ENCODE measurements at regions not wholly inside any gene's neighbourhood (a gene's known extent, or its start where the extent isn't known, plus 50 kb on each side); places are given as distances from the start of the nearest gene placed in this dataset.

DNA sequence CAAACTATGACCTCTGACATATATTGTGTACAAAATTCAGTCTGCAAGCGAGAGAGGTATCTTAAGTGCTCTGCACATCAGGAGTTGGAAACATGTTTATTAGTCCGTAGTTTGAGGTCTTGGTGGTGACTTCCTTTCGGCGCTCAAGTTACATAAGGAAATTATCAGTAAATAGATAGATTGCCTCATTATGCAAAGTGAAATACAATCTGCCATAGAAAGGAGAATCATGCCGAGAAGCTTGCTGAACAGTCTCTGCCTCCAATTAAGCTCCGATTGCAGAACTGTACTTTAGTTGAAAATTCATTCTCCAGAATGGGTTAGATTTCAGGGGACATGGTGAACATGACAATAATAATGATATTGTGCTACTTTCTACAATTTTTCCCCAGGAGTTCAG lies 271.8 kb downstream of the BRINP2 start:
- intact Hi-C loops (cut with DNase I): no loop called here
- Histone ChIP-seq H3K36me3 (replicated peaks in 1 of 2) (no peaks in the 10 kb centered on the region), H3K4me1 (replicated peaks in 1 of 2) (no peaks in the 10 kb centered on the region), H3K9me3 (replicated peaks in 1 of 3) (no peaks in the 10 kb centered on the region), H3K4me3 (no peak overlapping the region), H3K27me3 (no peaks in the 10 kb centered on the region), H3K27ac (no peak overlapping the region)
- no peak for DNase-seq
- 63 to 68% (median 66%) methylated on average over 6 of the region's 6 CpGs for WGBS, 4 donors
- TF ChIP-seq POLR2A (IDR thresholded peaks at IDR 0.05): no peak
- TF ChIP-seq, protein P1, sequence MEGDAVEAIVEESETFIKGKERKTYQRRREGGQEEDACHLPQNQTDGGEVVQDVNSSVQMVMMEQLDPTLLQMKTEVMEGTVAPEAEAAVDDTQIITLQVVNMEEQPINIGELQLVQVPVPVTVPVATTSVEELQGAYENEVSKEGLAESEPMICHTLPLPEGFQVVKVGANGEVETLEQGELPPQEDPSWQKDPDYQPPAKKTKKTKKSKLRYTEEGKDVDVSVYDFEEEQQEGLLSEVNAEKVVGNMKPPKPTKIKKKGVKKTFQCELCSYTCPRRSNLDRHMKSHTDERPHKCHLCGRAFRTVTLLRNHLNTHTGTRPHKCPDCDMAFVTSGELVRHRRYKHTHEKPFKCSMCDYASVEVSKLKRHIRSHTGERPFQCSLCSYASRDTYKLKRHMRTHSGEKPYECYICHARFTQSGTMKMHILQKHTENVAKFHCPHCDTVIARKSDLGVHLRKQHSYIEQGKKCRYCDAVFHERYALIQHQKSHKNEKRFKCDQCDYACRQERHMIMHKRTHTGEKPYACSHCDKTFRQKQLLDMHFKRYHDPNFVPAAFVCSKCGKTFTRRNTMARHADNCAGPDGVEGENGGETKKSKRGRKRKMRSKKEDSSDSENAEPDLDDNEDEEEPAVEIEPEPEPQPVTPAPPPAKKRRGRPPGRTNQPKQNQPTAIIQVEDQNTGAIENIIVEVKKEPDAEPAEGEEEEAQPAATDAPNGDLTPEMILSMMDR (IDR thresholded peaks at IDR 0.05): no peak

DNA sequence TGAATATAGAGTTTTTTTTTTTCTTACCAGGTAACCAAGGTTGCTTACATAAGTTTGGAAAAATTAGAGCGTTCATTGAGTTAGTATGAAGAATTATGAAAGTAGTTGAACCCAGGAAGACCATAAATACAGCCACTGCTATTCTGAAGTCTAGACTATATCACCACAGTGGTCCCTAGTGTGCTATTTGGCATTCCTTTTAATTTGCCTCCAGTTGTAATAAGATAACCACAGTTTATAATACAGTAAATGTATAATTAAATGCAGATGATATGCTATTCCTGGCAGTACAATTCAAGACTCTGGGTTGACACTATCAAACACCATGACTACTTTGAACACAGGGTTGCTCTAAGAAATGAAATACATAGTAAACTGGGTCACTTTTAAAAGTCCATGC lies 270.5 kb downstream of the BRINP2 start:
- H3K4me1 ChIP-seq (replicated peaks in 1 of 2): no peaks in the 10 kb centered on the region
- 68 to 74% (median 72%) methylated on average over 1 of the region's 1 CpG for WGBS, 4 donors
- no peak for TF ChIP-seq POLR2A (IDR thresholded peaks at IDR 0.05)
- TF ChIP-seq, protein P1 (IDR thresholded peaks at IDR 0.05): no peak
- H3K4me3 ChIP-seq: no peak overlapping the region
- no peak for DNase-seq
- no peaks in the 10 kb centered on the region for H3K27me3 ChIP-seq
- no peak overlapping the region for H3K27ac ChIP-seq
- H3K9me3 ChIP-seq (replicated peaks in 1 of 3): no peaks in the 10 kb centered on the region
- intact Hi-C loops (cut with DNase I): no loop called here
- H3K36me3 ChIP-seq (replicated peaks in 1 of 2): no peaks in the 10 kb centered on the region

GRCh38 chr1:177440821-177441220 lies 270.1 kb downstream of the BRINP2 start:
- no peak for TF ChIP-seq POLR2A (IDR thresholded peaks at IDR 0.05)
- TF ChIP-seq, protein P1 (IDR thresholded peaks at IDR 0.05): no peak
- Histone ChIP-seq H3K4me3 (no peak overlapping the region), H3K27ac (no peak overlapping the region), H3K27me3 (no peaks in the 10 kb centered on the region), H3K4me1 (replicated peaks in 1 of 2) (no peaks in the 10 kb centered on the region), H3K36me3 (replicated peaks in 1 of 2) (no peaks in the 10 kb centered on the region), H3K9me3 (replicated peaks in 1 of 3) (no peaks in the 10 kb centered on the region)
- WGBS, 4 donors: 24 to 40% (median 31%) methylated on average over 4 of the region's 4 CpGs
- DNase-seq: no peak
- intact Hi-C loops (cut with DNase I): no loop called here

DNA sequence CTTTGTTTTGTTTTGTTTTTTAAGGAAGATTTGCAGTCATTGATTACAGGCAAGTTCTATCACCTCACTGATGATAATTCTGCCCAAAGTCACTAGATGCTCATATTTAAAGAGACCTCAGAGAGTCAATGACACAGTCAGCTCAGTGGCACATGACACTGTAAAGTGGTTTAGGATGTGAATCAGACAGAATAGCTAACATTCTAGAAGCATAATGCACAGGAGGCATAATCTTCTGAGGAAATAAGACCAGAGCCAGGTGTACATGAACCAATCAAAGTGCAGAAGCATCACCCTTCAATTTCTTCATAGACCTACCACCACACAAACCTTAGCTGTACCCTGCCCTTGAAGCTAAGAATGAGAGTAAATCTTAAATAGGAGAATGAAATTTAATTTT lies 268.5 kb downstream of the BRINP2 start:
- Histone ChIP-seq H3K27ac (no peak overlapping the region), H3K36me3 (replicated peaks in 1 of 2) (no peaks in the 10 kb centered on the region), H3K4me3 (no peak overlapping the region), H3K27me3 (no peaks in the 10 kb centered on the region), H3K9me3 (replicated peaks in 1 of 3) (no peaks in the 10 kb centered on the region), H3K4me1 (replicated peaks in 1 of 2) (no peaks in the 10 kb centered on the region)
- TF ChIP-seq, protein P1 (IDR thresholded peaks at IDR 0.05): no peak
- no peak for TF ChIP-seq POLR2A (IDR thresholded peaks at IDR 0.05)
- intact Hi-C loops (cut with DNase I): no loop called here
- DNase-seq: no peak

Data from adrenal gland (tissue), 9 donors.